ENCODE measurements at regions not wholly inside any gene's neighbourhood (a gene's known extent, or its start where the extent isn't known, plus 50 kb on each side); places are given as distances from the start of the nearest gene placed in this dataset.

DNA sequence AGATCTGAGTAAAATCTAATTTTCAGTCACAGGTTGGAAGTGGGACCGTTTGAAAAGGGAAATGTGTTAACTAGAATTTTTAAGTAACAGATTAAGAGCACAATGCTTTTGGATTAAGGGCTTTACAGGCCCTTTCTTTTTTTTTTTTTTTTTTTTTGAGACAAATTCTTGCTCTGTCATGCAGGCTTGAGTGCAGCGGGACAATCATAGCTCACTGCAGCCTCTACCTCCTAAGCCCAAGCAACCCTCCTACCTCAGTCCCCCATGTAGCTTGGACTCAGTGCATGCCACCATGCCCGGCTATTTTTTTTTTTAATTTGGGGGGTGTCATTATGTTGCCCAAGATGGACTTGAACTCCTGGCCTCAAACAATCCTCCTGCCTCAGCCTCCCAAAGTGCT is 363.7 kb downstream of the LIG4 start:
- DNase-seq, result no peak

DNA sequence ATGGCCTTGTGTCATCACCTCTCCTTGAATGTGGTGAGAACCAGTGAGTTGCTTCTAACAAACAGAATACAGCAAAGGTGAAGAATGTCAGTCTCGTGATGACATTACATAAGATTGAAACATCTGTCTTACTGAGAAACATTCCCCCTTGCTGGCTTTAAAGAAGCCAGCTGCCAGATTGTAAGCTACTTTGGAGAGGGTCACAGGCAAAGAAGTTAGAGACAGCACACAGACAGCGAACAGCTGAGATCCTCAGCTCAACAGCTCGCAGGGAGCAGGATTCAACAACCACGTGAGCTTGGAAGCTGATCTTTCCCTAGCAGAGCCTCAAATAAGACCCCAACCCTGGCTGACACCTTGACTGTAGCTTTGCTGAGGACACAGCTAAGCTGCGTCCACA is 367.9 kb downstream of the LIG4 start:
- DNase-seq, result no peak

DNA sequence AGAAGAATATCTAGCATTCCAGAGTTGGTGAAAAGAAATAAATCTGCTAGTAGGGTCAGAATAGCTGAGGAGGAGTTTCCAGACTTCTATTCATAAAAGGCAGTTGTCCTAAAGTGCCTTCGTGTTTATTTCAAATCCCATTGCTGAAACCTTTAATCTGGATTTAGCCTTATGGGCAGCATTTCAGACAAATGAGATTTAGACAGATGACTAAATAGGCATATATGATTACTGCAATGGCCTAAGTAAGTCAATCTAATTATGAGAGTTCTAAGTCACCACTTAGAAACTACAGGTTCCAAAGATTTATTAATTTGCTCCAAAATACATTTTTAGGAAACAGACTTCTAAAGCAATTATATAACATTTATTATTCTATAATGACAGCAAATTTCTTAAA is 368.7 kb downstream of the LIG4 start:
- DNase-seq, result no peak

DNA sequence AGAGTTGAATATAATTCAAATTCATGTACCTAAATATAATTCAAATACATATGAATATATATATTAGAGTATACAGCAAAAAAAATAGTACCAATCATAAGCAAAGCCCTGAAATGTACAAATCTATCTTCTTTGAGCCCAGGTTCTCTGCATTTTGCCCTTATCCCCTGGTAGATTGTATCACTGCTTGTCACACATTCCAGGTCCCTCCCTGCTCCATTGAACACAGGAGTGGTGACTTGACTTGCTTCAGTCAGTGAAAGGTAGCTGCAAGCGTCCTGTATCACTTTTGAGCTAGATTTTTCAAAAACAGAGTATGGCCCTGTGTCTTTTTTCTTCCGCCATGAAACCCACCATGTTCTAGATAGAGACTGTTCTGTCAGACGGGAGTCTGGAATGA is 369.4 kb downstream of the LIG4 start:
- DNase-seq, result no peak

DNA sequence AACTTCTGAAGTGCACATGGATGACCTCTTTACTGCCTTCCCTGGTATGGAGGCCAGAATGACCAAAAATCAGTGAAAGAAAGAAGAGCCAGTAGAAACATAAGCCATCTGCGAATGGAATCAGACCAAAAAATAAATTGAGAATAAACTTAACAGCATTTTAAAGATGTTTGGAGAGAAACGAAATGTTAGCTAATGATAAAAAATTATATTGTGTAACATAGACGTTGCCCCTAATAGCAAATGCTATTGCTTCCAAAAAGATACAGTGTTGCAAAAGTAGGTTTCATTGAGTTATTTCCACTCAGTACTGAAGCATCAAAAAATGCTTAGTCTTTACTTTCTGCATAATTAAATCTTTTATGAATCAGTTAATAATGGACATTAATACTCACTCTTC is 371.7 kb downstream of the LIG4 start:
- DNase-seq, result no peak

DNA sequence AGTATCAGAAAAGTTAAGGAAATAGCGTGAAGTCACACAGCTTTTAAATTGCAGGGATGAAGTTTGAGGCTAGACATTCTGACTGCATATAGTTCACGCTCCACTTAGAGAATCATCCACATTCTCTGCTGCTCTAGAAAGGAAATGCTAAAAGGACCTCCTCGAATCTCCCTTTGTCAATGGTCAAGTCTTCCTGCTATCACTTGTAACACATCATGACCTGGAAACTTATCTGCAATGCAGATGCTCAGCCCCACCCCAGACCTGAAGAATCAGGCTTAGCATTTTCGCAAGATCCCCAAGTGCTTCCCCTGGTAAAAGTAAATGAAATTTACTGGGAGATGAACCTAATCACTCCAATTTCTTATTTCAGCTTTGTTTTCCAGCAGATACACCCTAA is 372.1 kb downstream of the LIG4 start:
- no peak for DNase-seq

DNA sequence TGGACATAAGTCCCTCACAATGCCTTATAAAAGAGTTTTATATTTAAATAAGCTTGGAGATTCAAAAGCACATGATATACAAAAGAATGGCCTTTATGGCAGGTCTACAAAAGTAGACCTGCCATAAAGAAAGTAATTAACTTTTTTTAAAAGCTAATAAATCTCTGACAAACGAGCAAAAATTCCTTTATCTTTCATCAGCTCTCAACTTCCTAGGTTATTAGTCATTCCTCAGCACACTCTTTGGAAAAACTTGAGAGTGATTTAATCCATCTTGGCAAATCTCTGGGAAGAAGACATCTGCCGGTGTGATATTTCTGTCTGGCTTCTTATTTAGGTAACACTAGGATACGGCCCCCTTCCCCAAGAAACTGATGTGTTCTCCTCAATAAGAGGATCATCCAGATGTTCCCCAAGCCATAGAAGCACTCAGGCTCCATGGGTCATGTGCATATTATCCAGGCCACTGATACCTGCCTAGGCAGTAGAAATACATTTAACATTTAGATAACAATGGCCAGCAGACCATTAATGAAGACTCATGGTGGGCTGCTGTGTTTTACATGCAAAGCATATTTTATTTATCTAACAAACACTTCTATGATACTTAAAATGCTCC is 372.7 kb downstream of the LIG4 start:
- no peak for DNase-seq

DNA sequence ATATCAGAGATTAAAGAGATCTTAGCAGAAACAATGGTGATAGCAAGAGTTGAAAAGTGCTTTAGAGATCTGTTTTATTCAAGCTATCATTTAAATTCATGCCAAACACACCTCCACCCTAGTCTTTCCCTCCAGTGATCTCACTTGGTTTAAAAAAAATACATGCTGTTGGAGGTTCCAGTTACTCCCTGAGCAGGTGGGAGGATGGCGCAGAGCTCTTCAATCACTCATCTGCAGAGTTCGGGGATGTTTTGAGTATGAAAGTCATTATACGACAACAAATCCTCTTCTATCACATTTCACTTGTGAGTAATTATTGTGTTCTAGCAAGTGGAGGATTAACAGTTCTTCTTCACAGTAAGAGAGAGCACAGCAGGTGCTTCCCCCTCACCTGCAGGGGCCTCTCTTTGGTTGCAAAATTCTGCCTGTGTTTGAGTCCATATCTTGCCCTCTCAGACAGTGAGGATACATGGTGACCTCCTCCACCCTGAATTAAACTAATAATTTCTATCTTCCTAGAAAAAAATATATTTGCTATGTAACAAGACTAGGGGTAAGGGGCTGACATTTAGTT is 376.7 kb downstream of the LIG4 start:
- peak in 1 of 2 experiments; percentile 45 for DNase-seq

DNA sequence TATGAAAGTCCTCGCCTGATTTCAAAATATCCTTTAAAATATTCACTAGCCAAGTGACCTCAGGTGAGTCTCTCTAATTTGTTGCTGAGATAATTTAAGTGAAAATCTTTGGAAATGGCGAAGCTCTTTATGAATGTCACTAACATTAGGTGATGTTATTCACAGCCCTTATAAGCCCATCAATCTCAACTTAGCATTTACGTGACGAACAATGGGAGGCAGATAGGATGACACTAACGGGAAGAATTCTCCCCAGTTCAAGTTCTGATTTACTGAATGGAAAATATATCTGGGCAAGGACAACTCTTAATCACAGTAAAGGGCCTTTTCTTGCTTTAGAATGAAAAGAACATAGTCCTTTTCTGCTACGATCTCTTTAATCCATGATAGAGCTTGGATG is 378.7 kb downstream of the LIG4 start:
- DNase-seq, result no peak

DNA sequence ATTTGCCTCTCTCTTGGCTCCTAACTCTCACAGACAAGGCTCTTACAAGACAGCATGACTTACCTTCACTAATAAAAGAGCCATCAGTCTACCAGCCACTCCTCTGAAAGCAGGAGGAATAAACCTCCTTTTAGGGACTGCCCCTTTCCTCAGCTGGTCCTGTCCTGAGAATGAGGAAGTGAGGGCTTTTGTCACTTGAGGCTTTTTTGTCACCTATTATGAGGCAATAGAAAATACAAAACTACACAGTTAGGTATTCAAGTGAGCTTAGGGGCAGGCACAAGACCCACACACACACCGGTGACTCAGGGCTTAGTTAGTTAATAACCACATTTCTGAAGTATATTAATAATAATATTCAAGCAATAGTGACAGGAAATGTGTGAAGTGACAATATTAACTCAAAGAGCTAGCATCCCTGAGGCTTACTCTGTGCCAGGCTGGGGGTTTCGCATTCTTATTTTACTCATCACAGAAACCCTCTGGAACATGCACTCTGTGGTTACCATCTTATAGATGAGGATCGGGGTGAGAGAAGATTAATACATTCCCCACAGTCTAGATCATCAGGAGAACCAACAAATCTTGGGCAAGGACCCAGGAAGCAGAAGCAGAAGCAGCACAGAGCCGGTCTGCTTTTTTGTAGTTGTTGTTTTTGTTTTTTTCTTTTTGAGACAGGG is 379.9 kb downstream of the LIG4 start:
- no peak for DNase-seq

DNA sequence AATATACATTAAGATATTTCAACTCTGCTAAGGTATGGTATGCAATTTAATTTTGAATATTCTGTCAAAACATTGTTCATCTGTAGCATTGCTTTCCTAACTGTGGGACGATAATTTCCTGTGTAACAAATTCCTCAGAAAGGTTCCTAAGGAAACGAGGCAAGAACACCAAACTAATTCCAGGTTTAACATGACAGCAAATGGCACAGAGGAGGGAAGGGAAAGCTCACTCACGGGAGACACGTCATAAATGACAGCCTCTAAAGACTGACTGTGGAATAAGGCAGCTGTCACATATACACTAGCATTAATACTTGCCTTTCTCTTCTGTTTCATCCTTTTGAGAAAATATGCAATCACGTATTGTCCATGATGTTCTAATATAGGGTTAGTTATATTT is 380.6 kb downstream of the LIG4 start:
- DNase-seq, result no peak

DNA sequence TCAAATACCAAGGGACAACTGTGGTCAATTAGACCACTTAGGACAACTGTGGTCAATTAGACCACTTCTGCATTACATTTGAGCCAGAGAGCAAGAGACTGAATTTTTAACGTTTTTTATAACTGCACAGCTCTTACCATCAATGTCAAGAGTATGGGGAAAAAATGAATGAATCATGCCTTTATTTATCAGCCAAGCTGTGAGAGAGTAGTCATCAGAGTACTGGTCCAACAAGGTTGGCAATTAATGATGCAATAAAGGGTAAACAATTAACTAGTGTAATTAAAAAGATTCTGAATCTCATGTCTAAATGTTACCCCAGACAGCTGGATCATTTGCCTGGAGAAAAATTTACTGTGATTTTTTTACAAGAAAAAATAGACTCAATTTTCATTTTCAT is 381.1 kb downstream of the LIG4 start:
- no peak for DNase-seq

DNA sequence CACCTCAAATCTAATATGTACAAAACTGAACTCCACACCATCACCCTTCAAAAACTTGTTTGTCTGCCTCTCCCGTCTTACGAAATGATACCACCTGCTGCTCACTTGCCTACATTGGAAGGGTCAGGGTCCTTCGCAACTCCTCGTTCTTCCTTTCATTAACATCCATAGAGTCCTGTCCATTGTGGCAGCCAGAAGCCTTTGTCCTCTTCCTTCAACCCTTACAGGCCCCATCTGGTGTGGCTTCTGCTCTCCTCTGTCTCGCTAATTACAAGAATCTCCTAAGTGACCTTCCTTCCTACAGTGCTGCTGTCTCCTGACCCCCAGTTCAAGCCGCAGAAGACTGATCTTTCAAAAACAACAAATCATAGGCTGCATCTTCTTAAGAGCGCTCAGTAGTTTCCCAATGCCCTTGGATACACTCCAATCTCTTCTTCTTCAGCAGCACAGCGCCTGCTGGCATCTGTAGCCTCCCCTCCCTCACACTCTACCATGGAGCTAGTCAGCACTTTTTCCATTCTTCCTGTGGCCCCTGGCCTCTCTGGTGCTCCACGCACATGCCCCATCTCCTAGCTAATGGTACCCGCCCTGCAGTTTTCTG is 382.7 kb downstream of the LIG4 start:
- no peak for DNase-seq

DNA sequence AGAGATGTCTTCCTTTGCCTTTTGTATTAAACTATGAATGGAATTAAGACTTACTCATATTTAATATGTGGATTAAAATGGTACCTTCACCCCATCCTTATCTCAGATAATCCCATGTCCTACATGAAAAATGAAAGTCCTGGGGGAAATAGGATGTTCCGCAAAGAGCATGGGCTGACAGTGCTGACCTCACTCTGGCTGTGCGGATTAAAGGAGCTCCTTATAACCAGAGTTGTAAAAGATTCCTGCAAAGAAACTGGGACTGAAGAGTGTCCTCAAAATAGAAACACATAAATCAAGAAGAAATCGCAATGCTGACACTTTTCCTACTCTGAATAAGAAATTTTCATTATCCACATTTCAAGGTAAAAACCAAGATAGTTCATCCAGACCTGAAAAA is 384.5 kb downstream of the LIG4 start:
- DNase-seq, result no peak

DNA sequence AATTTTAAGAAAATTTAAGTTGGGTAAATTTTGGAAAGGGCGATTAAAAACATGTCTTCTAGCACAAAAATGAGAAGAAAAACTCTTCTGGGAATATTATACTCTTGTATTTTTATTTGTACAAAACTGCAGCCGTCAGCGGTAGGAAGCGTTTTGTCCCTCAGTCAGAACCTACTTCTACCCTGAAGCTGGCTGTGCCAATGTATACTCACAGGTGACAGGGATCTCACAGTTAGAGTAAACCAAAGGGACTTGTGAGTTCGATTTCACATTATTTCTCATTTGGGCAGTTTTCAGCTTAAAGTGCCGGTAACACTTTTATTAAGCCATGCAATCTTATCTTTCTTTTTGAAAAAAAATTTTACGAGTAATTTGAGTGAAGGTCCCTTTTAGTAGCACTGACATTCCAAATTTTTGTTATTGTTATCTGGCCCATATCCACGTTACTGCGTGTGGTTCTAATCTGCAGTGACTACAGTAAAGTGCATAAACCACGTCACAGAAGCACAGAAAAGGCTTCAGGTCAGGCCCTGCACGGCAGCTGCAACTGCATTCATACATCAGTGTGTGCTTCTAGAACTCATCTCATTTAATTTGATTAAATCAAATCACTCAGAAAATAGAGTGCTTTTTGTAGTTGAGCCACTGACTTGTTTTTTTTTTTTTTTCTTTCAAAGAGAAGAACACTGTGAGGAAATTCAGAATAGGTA is 387.3 kb downstream of the LIG4 start:
- DNase-seq, result peak; percentile 35 to 49

DNA sequence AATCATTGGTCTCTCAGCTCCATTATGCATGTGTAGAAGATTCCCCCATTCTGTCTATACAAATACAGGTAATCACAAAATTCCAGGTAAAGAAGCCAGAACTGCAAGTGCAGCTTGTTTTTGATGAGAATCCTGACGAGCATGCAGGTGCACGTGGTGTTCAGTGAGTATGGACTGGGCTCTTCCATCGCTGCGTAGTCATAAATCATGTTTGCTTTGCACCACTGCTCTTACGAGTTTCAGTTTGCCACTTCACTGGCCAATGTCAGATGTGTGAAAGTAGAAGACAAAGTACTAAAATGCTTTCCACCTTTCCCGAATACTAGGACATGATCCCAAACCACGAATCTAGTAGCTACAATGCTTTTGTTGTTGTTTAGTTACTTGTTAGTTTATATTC is 390.7 kb downstream of the LIG4 start:
- DNase-seq, result peak; percentile 78 to 83

DNA sequence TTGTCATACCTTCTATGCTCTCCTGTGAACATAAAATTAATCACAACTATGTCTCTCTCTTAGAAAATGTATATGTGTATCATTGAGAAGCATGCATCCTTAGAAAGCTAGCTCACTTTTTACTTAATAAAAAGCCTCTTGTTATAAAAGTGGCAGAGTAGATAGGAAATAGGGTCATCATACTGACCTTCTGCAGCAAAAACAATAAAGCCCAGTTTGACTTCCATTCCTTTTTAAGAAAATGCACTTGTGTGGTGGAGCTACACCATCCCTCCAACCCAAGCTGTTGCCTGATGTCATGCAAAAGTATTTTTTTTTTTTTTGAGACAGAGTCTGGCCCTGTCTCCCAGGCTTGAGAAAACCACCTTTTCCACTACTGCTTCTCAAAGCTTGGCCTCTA is 393.3 kb downstream of the LIG4 start:
- no peak for DNase-seq

DNA sequence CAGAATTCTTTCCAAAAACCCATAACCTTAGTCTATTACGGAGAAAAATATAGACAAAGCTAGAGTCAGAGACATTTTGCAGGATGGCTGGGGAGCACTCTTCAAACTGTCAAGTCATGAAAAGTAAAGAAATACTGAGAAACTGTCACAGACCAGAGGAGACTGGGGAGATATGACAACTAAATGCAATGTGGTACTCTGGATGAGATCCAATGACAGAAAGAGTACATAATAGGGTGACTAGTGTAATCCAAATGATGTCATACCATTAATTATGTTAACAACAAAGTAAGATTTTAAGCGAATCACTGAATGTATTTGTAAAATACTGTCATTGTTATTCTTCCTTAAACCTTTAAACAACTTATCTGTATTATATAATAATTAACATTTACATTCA is 393.8 kb downstream of the LIG4 start:
- DNase-seq, result no peak

DNA sequence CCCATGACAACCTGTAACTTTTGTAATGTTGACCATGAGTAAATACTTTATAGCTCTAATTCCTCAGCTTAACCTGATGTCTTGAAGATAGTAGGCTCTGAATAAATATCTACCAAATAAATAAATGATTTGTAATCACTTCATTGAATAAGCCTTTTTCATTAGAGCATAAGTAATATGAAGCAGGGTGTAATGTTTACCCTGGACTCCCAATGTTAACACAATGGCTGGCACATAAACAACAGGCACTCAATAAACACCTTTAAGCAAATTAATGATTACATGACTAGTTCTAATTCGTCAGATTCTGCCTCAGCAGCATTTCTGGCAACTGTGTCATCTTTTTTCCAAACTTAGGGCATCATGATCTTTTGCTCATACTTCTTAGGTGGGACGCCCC is 396.3 kb downstream of the LIG4 start:
- DNase-seq, result no peak

DNA sequence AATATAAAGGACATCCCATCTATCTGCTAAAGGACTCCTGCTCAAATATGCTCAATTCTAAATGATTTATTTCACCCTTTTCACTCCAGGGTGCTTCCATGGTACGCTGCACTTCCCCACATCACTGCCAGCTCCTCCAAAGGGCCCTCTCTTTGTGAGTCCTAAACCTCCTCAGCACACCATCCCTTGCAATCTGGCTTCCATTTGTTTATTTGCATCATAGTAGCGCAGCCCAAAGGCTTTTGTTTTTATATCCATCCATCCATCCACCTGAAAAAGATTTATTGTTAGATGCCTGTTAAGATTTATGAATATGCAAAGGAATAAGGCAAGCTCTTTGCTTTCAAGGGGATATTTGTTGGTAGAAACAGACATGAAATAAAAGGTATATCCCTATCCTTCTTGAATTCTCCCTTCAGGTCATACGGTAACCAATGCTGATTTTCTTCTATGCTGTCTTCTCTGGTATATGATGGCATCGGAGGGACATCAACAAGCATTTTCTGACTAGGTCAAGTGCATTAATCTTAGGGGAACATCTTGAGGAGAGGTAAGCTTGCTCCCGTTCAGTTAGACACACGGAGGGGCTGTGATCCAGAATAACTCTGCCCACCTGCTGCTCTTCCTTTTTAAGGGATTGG is 397.6 kb downstream of the LIG4 start:
- DNase-seq, result no peak

DNA sequence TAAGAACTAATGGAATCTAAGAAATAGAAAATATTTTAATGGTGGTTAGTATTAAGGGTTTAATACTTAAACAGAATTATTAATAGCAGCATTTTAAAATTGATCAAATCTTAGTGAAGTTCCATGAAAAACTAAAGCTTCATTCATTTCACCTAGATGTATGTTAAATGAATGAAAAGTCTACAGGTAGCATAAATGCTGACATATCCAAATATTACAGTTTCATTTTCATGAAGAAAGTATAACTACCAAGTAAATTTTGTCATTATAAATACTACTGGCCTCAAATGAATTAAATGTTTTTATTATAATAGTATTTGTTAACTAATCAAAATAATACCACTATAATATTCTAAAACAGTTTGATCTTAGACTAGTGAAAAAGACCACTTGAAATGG is 403.3 kb downstream of the LIG4 start:
- no peak for DNase-seq

DNA sequence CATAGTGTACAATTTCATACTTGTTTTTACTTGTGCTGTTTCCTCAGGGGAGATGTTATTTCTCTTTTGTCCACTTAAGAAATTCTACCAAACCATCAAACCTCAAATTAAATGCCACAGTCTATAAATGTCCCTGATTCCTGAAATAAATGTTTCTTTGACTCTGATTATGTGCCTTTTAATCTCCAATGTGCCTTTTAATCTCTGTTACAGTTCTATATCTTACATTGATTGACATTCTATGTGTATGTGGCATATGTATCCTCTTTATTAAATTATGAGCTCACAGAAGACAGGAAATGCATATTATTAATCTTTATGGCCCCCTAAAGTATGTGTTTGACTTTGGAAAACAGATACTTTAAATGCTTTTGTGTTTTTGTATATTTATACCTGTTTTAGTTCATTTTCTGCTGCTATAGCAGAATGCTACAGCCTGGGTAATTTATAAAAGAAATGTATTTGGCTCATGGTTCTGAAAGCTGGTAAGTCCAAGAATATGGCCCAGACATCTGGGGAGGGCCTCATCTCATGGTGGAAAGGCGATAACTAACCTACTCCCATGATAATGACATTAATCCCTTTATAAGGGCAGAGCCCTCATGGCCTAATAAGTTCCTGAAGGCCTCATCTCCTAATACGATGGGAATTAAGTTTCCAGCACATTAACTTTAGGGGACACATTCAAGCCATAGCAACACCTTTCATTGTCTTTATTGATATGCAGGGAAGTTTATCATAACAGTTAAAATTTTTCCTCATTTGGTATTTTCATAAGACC is 403.9 kb downstream of the LIG4 start:
- no peak for DNase-seq
